ENCODE measurements at regions not wholly inside any gene's neighbourhood (a gene's known extent, or its start where the extent isn't known, plus 50 kb on each side); places are given as distances from the start of the nearest gene placed in this dataset.

DNA sequence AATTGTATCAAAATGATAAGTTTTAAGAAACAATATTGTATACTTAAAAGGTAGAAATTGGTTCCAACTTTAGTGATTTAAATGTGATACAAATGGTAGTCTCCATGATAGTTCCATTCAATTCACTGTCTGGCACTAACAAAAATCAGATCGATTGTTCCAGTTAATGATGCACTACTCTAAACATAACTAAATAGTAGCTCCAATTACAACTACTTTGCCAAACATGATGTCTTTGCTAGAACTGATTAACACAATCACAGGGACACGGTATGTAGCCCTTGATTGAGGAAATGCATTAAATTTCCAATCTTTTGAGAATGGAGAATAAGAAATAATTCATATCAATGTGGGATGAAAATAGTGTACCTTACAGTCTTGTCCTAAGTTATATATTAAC, 962.4 kb upstream of the GHITM start:
- Histone ChIP-seq H2BK20ac (ENCODE audit: low read length) (no peak overlapping the region), H2BK15ac (ENCODE audit: low read length) (no peak overlapping the region), H2BK5ac (ENCODE audit: low read depth, low read length) (no peak overlapping the region), H3K36me3 (ENCODE audit: control insufficient read depth in 2 of 4, insufficient read depth in 4 of 4, low read length in 3 of 4) (no peaks in the 10 kb centered on the region), H3K9me3 (ENCODE audit: insufficient read depth in 2 of 2, low read depth in 1 of 2, low read length in 1 of 2) (no peaks in the 10 kb centered on the region), H3K14ac (ENCODE audit: insufficient read length) (no peak overlapping the region), H2AFZ (ENCODE audit: low read length) (no peak overlapping the region), H3K27me3 (replicated peaks in 1 of 4; ENCODE audit: control insufficient read depth in 3 of 4, extremely low read depth in 1 of 4, insufficient read depth in 3 of 4, low read length in 3 of 4) (peaks cover 0 to 1% (median 0%) of the 10 kb centered on the region in 4 experiments; a peak in 1 of 7 replicates), H2BK12ac (ENCODE audit: low read depth, low read length) (no peak overlapping the region), H3K79me1 (ENCODE audit: low read depth, low read length) (no peaks in the 10 kb centered on the region), H2BK120ac (replicated peaks; ENCODE audit: low read depth, low read length) (no peak overlapping the region), H3K4ac (replicated peaks; ENCODE audit: insufficient read length, low read depth, low read length) (no peak overlapping the region), H4K20me1 (replicated peaks in 1 of 2; ENCODE audit: control insufficient read depth in 1 of 2, insufficient read depth in 2 of 2, low read length in 2 of 2) (no peaks in the 10 kb centered on the region), H3K4me2 (ENCODE audit: insufficient read depth in 1 of 2, low read depth in 2 of 2, low read length in 2 of 2) (no peak overlapping the region), H3K56ac (replicated peaks; ENCODE audit: insufficient read length, low read depth, low read length) (no peak overlapping the region), H3K79me2 (ENCODE audit: control insufficient read depth in 1 of 2, insufficient read depth in 2 of 2, low read length in 2 of 2) (no peaks in the 10 kb centered on the region), H4K5ac (ENCODE audit: insufficient read length, low read depth, low read length) (no peak overlapping the region), H3K4me1 (replicated peaks in 1 of 4; ENCODE audit: control insufficient read depth in 3 of 4, insufficient read depth in 4 of 4, low read length in 3 of 4) (no peaks in the 10 kb centered on the region), H3K9ac (replicated peaks in 1 of 4; ENCODE audit: extremely low read depth in 1 of 4, low read depth in 3 of 4, low read length in 3 of 4) (no peak overlapping the region), H3K4me3 (ENCODE audit: extremely low read depth in 1 of 4, insufficient read depth in 2 of 4, low read depth in 3 of 4, low read length in 4 of 4) (no peak overlapping the region), H3K23ac (ENCODE audit: insufficient read length) (no peak overlapping the region), H3K27ac (ENCODE audit: low read depth, low read length) (no peak overlapping the region), H4K8ac (ENCODE audit: extremely low read depth, insufficient read depth, low read length) (no peak overlapping the region), H3K23me2 (ENCODE audit: low read depth, low read length) (no peaks in the 10 kb centered on the region), H3K18ac (ENCODE audit: extremely low read depth, low read length) (no peak overlapping the region), H2AK5ac (ENCODE audit: low read depth, low read length) (no peak overlapping the region), H4K91ac (replicated peaks; ENCODE audit: insufficient read length, low read length) (no peak overlapping the region)
- DNase-seq (ENCODE audit: low read depth in 1 of 2, low spot score in 2 of 2), result no peak
- no peak for FAIRE-seq
- 91% methylated on average over 2 of the region's 2 CpGs; no CpG with 5 or more reads in 1 of the 2 experiments for WGBS, 2 experiments (ENCODE audit: extremely low coverage in 1 of 2, insufficient coverage in 1 of 2, insufficient read length in 1 of 2, insufficient replicate concordance in 2 of 2, low coverage in 1 of 2, low lambda C conversion rate in 2 of 2, missing lambda C conversion rate in 1 of 2)
- ChIA-PET CTCF (ENCODE audit: partially characterized antibody) (interaction anchor here (2.6 kb wide), 1 partner anchor 10 kb away, joined by 9 read pairs; no protein-coding TSS in a partner anchor), POLR2A (ENCODE audit: partially characterized antibody) (no interaction called here)
- no peak for TF ChIP-seq KDM1A (IDR thresholded peaks at IDR 0.05; ENCODE audit: borderline replicate concordance, low read length)
- no peak for TF ChIP-seq POU5F1 (IDR thresholded peaks at IDR 0.05; ENCODE audit: low read depth, low read length)
- no peak for TF ChIP-seq TCF12 (IDR thresholded peaks at IDR 0.05; ENCODE audit: low read depth, low read length)
- TF ChIP-seq JUND (IDR thresholded peaks at IDR 0.05; ENCODE audit: low read length), result no peak
- TF ChIP-seq GABPA (IDR thresholded peaks at IDR 0.05; ENCODE audit: borderline replicate concordance, insufficient read depth, low read length), result no peak
- TF ChIP-seq, protein P1, sequence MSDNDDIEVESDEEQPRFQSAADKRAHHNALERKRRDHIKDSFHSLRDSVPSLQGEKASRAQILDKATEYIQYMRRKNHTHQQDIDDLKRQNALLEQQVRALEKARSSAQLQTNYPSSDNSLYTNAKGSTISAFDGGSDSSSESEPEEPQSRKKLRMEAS (IDR thresholded peaks at IDR 0.05), result no peak
- TF ChIP-seq BRCA1 (IDR thresholded peaks at IDR 0.05; ENCODE audit: low read depth, low read length), result no peak
- no peak for TF ChIP-seq CTBP2 (IDR thresholded peaks at IDR 0.05; ENCODE audit: borderline replicate concordance, insufficient read depth, insufficient read length, low read length)
- TF ChIP-seq, protein P2, sequence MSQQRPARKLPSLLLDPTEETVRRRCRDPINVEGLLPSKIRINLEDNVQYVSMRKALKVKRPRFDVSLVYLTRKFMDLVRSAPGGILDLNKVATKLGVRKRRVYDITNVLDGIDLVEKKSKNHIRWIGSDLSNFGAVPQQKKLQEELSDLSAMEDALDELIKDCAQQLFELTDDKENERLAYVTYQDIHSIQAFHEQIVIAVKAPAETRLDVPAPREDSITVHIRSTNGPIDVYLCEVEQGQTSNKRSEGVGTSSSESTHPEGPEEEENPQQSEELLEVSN (IDR thresholded peaks at IDR 0.05), result no peak
- TF ChIP-seq, protein P3, sequence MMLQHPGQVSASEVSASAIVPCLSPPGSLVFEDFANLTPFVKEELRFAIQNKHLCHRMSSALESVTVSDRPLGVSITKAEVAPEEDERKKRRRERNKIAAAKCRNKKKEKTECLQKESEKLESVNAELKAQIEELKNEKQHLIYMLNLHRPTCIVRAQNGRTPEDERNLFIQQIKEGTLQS (IDR thresholded peaks at IDR 0.05; ENCODE audit: insufficient read depth, low read depth, low read length), result no peak
- TF ChIP-seq NRF1 (IDR thresholded peaks at IDR 0.05; ENCODE audit: low read depth, low read length), result no peak
- TF ChIP-seq HDAC6 (IDR thresholded peaks at IDR 0.05; ENCODE audit: low read depth, low read length), result no peak
- TF ChIP-seq SP4 (IDR thresholded peaks at IDR 0.05; ENCODE audit: low read length), result no peak
- TF ChIP-seq RXRA (IDR thresholded peaks at IDR 0.05; ENCODE audit: insufficient read depth, low read depth, low read length), result no peak
